Fibroblast of lung (primary cell): ENCODE measurements at regions not wholly inside any gene's neighbourhood (a gene's known extent, or its start where the extent isn't known, plus 50 kb on each side); places are given as distances from the start of the nearest gene placed in this dataset.
"Not testable (repeated sequence)": the region's sequence is repeated elsewhere in the genome, so short reads cannot be mapped to it uniquely, and the experiment has no call there.

Experiments used
- DNase-seq, 2 donors: peaks; one replicate each; pipeline versions ENCODE4 v3.0.0 to v3.0.0-alpha.2; 2010; ENCODE audit warnings: low read depth in 2 of 2
- H2AFZ ChIP-seq: 2 replicates; pipeline ENCODE4 v1.5.1; 2012; ENCODE audit warnings: low read length, control low read depth, inconsistent platforms
- H3K27ac ChIP-seq: 2 replicates; pipeline ENCODE4 v1.5.1; 2011; ENCODE audit warnings: low read length, control low read depth; ENCODE audit not compliant: insufficient read depth
- H3K27me3 ChIP-seq: 2 replicates; pipeline ENCODE4 v1.5.1; 2011; ENCODE audit warnings: mild to moderate bottlenecking, low read length; ENCODE audit not compliant: control insufficient read depth, insufficient read depth
- H3K36me3 ChIP-seq: 2 replicates; pipeline ENCODE4 v1.5.1; 2011; ENCODE audit warnings: low read length; ENCODE audit not compliant: control insufficient read depth, insufficient read depth
- H3K4me1 ChIP-seq: 2 replicates; pipeline ENCODE4 v1.5.1; 2011; ENCODE audit warnings: low read length; ENCODE audit not compliant: control insufficient read depth, insufficient read depth; ENCODE audit errors: extremely low read depth
- H3K4me2 ChIP-seq: 2 replicates; pipeline ENCODE4 v1.5.1; 2011; ENCODE audit warnings: low read length, control low read depth; ENCODE audit not compliant: insufficient read depth; ENCODE audit errors: extremely low read depth
- H3K4me3 ChIP-seq, 4 experiments: fragments of 200-600 bp in 1 of 4; sonication (generic) in 1 of 4; replicated peaks in 1 of 4; 2 replicates each; pipeline ENCODE4 v1.5.1; 2011 to 2016; ENCODE audit warnings: low read length in 4 of 4, low read depth in 3 of 4, mild to moderate bottlenecking in 3 of 4, control low read depth in 2 of 4, inconsistent platforms in 1 of 4, mixed read lengths in 1 of 4; ENCODE audit not compliant: insufficient read depth in 1 of 4; ENCODE audit errors: control extremely low read depth in 1 of 4
- H3K79me2 ChIP-seq: 2 replicates; pipeline ENCODE4 v1.5.1; 2012; ENCODE audit warnings: mild to moderate bottlenecking, low read length, inconsistent platforms; ENCODE audit not compliant: control insufficient read depth, insufficient read depth
- H3K9ac ChIP-seq: 2 replicates; pipeline ENCODE4 v1.5.1; 2011; ENCODE audit warnings: mild to moderate bottlenecking, low read length, control low read depth; ENCODE audit not compliant: insufficient read depth
- H3K9me3 ChIP-seq: 2 replicates; pipeline ENCODE4 v1.5.1; 2012; ENCODE audit warnings: low read depth, low read length; ENCODE audit not compliant: control insufficient read depth, insufficient read depth
- H4K20me1 ChIP-seq: 2 replicates; pipeline ENCODE4 v1.5.1; 2011; ENCODE audit warnings: low read length; ENCODE audit not compliant: control insufficient read depth, insufficient read depth; ENCODE audit errors: extremely low read depth
- EZH2 ChIP-seq: IDR thresholded peaks from 2 replicates; pipeline ENCODE4 v1.5.1; 2012; ENCODE audit warnings: low read length, control low read depth, mild to moderate bottlenecking; ENCODE audit errors: missing control alignments
- TF ChIP-seq, protein P1 (sequence below), 2 donors: IDR thresholded peaks in 1 of 2; conservative IDR thresholded peaks in 1 of 2; 1 replicate in 1 of 2; 2 replicates in 1 of 2; pipeline ENCODE4 v1.5.1; 2011 to 2012; ENCODE audit warnings: low read length in 2 of 2, control low read depth in 1 of 2, inconsistent platforms in 1 of 2, low read depth in 1 of 2, mild to moderate bottlenecking in 1 of 2

DNA sequence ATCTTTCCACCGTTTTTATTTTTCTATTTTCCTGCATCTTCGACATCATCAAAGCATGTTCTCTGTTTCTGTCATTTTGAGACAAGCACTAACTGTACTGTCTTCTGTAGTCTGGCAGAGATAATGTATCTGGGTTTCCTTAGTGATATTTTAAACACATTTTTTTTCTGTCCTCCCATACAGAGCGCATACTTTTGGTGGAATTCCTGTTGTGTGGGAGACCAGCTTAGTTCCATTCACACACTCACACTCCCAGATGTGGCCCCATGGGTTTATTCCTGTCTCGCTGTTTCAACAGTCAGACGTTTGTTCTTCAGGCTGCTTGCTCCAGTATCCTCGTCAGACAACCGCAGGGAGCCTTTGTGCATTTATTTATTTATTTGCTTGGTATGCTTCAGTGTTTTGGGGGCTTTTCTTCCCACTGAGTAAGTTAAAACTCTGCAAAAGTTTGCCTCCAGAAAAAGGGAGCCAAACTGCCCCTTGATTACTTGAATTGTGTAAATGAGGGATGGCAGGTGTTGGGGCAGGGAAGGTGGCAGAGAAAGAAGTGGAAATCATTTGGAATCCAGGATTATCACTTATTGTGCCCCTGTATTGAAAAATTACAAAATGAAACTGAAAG, 456.8 kb upstream of the KLF6 start:
- no peak overlapping the region for H2AFZ ChIP-seq
- H3K27me3 ChIP-seq = no peaks in the 10 kb centered on the region
- peak; percentile 100 for DNase-seq
- TF ChIP-seq EZH2 = no peak
- TF ChIP-seq, protein P1, sequence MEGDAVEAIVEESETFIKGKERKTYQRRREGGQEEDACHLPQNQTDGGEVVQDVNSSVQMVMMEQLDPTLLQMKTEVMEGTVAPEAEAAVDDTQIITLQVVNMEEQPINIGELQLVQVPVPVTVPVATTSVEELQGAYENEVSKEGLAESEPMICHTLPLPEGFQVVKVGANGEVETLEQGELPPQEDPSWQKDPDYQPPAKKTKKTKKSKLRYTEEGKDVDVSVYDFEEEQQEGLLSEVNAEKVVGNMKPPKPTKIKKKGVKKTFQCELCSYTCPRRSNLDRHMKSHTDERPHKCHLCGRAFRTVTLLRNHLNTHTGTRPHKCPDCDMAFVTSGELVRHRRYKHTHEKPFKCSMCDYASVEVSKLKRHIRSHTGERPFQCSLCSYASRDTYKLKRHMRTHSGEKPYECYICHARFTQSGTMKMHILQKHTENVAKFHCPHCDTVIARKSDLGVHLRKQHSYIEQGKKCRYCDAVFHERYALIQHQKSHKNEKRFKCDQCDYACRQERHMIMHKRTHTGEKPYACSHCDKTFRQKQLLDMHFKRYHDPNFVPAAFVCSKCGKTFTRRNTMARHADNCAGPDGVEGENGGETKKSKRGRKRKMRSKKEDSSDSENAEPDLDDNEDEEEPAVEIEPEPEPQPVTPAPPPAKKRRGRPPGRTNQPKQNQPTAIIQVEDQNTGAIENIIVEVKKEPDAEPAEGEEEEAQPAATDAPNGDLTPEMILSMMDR (conservative IDR thresholded peaks at IDR 0.05 in 1 of 2, IDR thresholded peaks at IDR 0.05 in 1 of 2; ENCODE audit: low read depth in 1 of 2, low read length in 2 of 2) = no peak
- H3K79me2 ChIP-seq = no peaks in the 10 kb centered on the region
- H3K4me2 ChIP-seq = peak overlapping the region; percentile 76
- H4K20me1 ChIP-seq = no peaks in the 10 kb centered on the region
- peak overlapping the region; percentile 24 to 36 (median 32) for H3K4me3 ChIP-seq
- H3K4me1 ChIP-seq = peaks cover 18% of the 10 kb centered on the region
- H3K9ac ChIP-seq = peak overlapping the region; percentile 73
- peak overlapping the region; percentile 97 for H3K27ac ChIP-seq
- H3K36me3 ChIP-seq = no peaks in the 10 kb centered on the region
- H3K9me3 ChIP-seq = no peaks in the 10 kb centered on the region

GRCh38 chr10:4240608-4241197, 455.7 kb upstream of the KLF6 start:
- H3K4me3 ChIP-seq = no peak overlapping the region
- peak overlapping the region; percentile 76 for H3K4me2 ChIP-seq
- no peak overlapping the region for H2AFZ ChIP-seq
- H4K20me1 ChIP-seq = no peaks in the 10 kb centered on the region
- peak overlapping the region; percentile 97 for H3K27ac ChIP-seq
- peak overlapping the region; percentile 43 for H3K9ac ChIP-seq
- H3K4me1 ChIP-seq = peaks cover 16% of the 10 kb centered on the region
- H3K27me3 ChIP-seq = no peaks in the 10 kb centered on the region
- H3K36me3 ChIP-seq = no peaks in the 10 kb centered on the region
- no peaks in the 10 kb centered on the region for H3K9me3 ChIP-seq
- peak; percentile 72 to 93 for DNase-seq
- no peak for TF ChIP-seq EZH2
- TF ChIP-seq, protein P1 (conservative IDR thresholded peaks at IDR 0.05 in 1 of 2, IDR thresholded peaks at IDR 0.05 in 1 of 2; ENCODE audit: low read depth in 1 of 2, low read length in 2 of 2) = no peak
- no peaks in the 10 kb centered on the region for H3K79me2 ChIP-seq

- Histone ChIP-seq H3K27me3 (no peaks in the 10 kb centered on the region), H3K4me1 (peaks cover 14% of the 10 kb centered on the region), H2AFZ (no peak overlapping the region), H3K9me3 (no peaks in the 10 kb centered on the region), H3K9ac (no peak overlapping the region), H3K36me3 (no peaks in the 10 kb centered on the region), H3K4me3 (no peak overlapping the region), H3K79me2 (no peaks in the 10 kb centered on the region), H3K4me2 (no peak overlapping the region), H4K20me1 (no peaks in the 10 kb centered on the region), H3K27ac (no peak overlapping the region)
- TF ChIP-seq EZH2 = no peak
- TF ChIP-seq, protein P1 (conservative IDR thresholded peaks at IDR 0.05 in 1 of 2, IDR thresholded peaks at IDR 0.05 in 1 of 2; ENCODE audit: low read depth in 1 of 2, low read length in 2 of 2) = no peak
- DNase-seq = no peak
These were observed 454.2 kb upstream of the KLF6 start for GRCh38 chr10:4239186-4239585.

DNA sequence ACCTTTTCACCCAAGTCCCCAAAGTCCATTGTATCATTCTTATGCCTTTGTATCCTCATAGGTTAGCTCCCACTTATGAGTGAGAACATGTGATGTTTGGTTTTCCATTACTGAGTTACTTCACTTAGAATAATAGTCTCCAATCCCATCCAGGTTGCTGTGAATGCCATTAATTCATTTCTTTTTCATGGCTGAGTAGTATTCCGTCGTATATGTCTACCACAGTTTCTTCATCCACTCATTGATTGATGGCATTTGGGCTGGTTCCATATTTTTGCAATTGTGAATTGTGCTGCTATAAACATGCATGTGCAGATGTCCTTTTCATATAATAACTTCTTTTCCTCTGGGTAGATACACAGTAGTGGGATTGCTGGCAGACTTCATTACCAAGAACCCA, 451.9 kb upstream of the KLF6 start:
- H3K4me2 ChIP-seq, H3K9me3 ChIP-seq, H3K9ac ChIP-seq, H3K36me3 ChIP-seq, H4K20me1 ChIP-seq, H3K4me3 ChIP-seq, H3K27me3 ChIP-seq, H2AFZ ChIP-seq, DNase-seq, H3K79me2 ChIP-seq, H3K4me1 ChIP-seq, H3K27ac ChIP-seq: not testable (repeated sequence)
